CD4-positive, alpha-beta T cell treated with Interleukin-1 beta for 1 hour (primary cell): ENCODE measurements at regions not wholly inside any gene's neighbourhood (a gene's known extent, or its start where the extent isn't known, plus 50 kb on each side); places are given as distances from the start of the nearest gene placed in this dataset.
"Not testable (repeated sequence)": the region's sequence is repeated elsewhere in the genome, so short reads cannot be mapped to it uniquely, and the experiment has no call there.

ENCODE experiments used
- DNase-seq, 2 donors: peaks; one replicate each; pipeline ENCODE4 v3.0.0-alpha.2; 2020 to 2022

DNA sequence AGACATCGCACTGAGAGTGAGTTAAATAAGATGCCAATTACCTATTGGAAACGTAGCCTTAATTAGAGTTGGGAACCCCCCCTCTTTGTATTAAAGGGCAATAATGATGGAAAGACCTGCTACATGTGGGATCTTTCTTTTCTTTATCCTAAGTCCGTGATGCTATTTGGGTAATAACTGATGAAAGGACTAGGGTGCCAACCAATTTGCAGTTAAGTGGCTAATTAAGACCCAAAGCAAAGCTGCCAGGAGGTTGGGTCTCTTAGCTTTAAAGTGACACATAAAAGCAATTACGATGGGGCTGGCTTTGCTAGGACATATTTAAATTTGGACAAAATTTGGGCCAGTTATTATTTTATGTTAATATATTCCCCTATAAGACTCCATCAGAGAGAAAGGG, 728.8 kb downstream of the NR2F1-AS1 start:
- no peak for DNase-seq

DNA sequence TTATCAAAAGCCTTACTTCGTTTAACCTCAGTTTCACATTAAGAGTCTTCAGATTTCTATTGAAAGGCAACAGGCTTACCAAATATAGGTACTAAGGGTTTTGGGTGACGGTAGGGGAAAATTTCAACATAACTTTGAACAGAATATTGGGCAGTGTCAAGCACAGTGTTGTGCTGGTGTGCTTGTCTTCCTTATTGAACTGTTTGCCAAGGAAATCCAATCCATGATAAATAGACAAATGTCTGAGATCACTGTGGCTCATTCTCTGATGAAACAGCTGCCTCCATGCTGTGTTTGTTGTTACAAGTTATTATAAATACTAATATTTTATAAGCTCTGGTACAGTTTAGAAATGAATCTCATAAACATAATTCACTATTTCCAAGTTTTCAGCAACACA, 730.1 kb downstream of the NR2F1-AS1 start:
- DNase-seq, result no peak

DNA sequence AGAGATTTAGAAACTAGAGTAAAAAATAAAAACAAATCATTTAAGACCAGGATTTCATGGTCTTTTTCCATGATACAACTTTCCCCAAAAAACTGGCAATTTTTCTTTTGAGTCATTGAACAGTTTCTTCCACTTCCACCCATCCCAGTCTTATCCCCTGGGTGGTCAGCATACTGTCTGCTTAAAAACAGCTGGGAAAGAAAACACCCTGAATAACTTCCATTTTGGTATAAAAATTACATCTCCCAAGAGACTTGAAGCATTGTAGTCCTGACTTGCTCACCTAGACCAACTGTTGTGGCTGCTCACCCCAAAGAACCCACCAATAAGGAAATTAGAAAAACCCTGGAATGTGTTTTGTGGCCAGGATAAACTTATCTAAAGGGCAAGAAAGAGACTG, 731.3 kb downstream of the NR2F1-AS1 start:
- DNase-seq, result no peak

DNA sequence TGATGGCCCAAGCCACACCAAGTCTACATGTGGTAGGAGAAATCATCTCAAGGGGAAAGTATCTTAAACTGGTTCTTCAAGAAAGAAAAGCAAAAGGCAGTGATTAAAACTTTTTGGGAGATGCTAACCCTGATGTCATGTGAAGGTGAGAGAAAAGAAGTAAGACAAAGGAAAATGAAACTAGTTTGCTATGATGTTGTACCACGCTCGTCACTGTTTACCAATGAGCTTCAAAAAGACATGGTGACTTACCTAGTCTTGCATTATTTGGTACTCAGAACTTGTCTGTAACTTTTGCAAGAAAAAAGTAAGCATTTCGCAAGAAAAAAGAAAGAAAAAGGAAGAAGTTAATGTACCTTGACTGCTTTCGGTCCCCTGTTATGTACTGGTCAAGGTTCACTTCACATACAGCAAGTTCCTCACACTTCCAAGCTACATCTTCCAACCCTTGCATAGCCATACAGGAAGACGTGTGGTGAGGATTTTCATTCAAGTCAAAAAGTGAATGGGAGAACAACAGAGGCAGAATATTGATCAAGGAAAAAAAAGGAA, 739.3 kb downstream of the NR2F1-AS1 start:
- DNase-seq, result no peak

DNA sequence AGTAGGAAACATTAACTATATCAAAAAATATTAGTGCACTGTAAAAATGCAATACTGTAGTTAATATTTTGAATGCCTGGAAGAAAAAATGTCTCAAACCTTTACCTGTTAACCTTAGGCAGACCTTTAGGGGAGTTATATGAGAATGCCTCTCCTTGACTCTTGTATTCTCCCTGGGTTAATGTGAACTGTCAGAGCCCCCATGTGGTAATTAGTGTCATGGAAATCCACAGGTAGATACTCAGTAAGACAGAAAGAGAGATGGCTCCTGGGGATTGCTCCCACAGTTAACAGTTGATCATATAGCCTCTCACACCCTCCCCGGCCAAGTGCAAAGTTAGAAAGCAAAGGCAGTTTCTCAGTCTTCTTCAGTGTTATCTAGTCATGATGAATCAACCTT, 742.8 kb downstream of the NR2F1-AS1 start:
- no peak for DNase-seq

DNA sequence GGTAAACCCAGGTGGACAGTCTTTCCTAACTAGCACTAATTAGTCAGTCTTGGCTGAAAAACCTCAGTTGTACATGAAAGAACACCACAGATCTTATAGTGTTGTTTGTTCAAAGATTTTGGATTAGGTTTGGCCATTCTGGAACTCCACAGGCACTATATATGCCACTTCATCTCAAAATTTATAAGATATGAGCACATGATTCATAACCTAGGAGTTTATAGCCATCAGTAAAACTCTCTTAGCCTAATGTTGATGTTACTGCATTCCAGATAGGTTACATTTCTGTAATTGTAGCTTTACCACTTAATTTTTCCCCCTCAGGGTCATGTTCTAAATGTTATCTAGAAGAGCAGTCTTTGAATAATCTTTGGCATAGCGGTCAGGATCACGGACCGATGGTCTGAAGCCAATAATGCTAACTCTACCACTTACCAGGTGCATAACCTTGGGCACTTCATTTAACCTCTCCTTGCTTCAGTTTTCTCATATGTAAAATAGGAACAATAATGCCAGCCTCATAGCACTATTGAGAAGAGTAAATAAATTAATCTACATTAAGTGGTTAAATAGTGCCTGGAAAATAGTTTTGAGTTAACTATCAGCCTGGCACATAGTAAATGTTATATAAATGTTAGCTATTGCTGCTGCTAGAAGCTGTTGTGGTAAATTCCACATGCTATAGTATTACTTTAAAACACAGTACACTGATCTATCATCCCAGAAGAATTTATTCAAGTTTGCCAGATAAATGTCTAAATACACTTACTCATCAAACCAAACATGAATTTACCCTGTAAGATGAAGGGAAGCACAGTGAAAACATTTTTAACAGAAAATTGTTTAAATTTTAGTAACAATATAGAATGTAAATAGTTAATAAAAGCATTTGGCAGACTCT, 743.9 kb downstream of the NR2F1-AS1 start:
- DNase-seq, result no peak

DNA sequence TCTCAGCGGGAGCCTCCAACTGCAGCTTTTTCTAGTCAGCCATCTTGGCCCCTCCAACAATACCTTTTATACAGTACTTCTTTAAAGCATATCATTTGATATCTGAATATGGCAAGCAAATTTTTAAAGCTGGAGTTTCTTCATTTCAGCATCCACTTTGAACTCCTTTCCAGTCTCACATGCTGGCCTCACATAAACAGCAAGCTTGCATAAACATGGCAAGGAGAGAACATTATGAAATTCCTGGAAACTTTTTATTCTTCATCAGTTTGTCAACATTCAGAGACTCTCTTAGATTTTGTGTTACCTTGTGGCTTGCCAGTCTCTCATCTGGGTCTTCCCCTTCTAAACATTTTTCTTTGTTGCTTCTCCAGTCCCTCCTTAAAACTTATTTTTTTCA, 745.3 kb downstream of the NR2F1-AS1 start:
- no peak for DNase-seq

DNA sequence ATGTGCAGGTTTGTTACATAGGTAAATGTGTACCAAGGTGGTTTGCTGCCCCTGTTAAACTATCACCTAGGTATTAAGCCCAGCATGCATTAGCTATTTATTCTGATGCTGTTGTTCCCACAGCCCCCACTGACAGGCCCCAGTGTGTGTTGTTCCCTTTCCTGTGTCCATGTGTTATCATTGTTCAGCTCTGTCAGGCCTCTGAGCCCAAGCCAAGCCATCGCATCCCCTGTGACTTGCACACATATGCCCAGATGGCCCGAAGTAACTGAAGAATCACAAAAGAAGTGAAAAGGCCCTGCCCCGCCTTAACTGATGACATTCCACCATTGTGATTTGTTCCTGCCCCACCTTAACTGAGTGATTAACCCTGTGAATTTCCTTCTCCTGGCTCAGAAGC, 757.5 kb downstream of the NR2F1-AS1 start:
- DNase-seq, result not testable (repeated sequence)

DNA sequence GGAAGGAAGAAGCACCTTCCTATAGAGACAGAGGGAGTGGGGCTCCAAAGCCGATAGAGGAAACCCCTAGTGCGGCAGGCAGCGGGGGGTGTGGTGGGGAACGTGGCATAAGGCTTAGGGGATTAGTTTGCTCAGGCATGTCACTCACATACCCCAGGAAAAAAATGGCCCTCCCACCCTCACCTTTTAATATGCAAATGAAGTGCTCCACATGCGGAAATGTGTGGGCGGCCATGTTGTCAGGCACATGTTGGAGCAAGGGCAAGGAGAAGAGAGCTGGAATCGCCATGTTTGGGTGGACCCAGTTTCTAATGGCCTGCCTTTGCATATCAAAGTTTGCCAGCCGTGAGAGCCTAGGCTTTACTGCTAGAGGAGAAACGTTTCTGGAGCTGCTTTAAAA, 758.8 kb downstream of the NR2F1-AS1 start:
- DNase-seq, result no peak

DNA sequence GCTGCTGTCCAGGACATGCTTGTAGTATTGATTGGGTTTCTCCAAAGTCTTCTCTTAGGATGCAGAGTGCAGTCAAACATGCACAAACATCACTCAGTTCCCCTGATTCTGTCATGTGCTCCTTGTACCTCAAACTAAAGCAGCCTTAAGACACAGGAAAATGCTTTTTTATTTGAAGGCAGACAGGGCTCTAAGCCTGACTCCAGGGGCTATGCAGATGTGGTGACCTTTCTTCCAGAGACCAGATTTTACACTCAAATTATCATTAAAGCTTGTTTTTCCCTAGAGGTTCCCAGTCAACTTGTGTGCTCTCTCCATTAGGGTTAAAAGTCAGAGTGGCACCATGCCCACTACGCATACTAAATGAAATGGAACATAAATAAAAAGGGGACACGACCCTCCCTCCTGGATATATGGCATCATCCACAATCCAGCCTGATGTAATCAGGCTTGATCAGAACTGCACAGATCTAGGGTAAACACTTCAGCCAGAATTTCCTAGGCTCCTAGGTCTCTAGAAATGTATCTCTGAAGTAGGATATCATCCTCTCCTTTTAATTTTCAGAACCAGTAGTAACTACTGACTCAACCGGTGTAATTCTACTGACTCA, 771.1 kb downstream of the NR2F1-AS1 start:
- no peak for DNase-seq

DNA sequence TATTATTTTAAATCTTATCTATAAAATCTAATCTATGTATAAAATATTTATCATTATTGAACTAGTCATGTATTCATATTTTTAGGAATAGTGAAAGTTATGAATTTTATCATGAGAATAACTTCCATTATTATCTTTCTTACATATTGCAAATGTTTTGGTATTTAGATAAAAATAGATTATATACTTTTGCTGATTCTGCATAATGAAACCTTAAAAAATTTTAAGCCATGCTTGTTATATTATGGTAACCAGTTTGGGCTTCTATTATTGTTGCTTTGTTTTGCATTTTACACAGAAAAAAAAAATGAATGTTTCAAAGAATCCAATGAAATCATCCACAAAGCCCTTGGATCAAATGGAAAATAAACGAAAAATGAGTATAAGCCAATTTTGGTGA, 772.5 kb downstream of the NR2F1-AS1 start:
- no peak for DNase-seq

DNA sequence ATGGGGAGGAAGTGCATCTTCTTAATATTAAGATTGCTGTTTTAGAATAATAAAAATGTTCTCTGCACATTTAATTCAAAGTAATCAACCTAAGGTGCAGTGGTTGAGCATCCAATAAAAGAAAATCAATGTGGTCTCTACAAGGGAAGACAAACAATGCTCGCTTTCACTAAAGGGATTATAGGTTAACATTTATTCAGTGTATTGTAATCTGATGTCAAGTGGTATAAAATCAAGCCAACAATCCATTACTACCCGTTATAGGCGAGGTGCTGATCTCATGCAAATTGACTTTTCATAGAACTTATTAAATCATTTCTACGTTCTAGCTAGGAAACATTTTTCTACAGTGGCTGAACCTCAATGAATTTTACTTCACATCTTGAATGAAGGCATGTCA, 773.9 kb downstream of the NR2F1-AS1 start:
- DNase-seq, result no peak

DNA sequence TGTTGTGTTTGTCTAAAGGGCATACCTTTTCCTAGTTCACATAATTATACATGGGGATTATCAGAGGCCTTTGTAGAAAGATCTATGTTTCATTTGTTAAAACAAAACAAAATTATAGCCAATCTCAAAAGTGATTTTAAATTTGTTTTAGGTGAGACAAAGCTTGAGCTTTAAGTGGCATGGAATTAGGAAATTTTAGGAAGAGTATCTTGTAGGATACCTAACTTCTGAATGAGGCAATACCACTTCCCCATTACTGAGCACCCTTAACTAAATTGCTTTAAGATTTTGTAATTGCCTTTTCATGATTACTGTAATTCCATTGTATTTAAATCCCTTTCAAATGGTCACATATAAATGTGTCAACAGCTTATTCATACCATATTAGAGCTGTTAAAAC, 775.6 kb downstream of the NR2F1-AS1 start:
- no peak for DNase-seq

DNA sequence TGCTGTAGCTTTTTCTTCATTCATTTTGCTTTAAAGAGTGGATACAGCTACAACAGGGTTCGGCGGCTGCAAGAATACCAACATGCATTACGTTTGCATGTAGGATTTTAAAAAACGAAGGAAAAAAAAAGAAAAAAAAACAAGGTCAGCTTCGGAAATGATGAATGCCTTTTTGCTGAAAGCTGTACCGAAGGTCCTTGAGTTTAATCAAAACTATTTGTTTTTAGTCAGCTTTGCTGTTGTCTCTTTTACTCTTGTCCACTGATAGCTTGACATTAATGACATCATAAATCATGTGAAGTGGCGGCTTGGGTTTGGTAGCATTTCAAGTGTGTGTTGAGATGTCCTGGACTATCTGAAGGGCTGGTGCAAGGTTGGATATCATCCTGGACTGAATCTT, 779.1 kb downstream of the NR2F1-AS1 start:
- no peak for DNase-seq

DNA sequence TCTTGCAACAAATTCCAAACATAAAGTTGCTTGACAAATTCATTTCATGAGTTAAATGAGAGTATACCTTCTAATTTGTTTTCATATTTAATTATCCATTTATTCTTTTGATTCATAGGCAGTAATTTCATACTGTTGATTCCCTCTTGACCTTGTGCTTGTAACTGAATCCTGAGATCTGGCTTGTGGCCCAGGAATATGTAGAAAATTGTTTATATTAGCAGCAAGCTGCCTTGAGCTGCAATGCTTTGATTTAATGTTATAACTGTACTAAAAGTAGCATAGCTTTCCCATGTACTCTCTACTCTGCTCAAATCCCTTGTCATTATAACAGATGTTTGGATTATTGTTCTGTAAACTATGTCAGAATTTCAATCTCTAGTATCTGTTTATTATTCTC, 780.7 kb downstream of the NR2F1-AS1 start:
- DNase-seq, result no peak

DNA sequence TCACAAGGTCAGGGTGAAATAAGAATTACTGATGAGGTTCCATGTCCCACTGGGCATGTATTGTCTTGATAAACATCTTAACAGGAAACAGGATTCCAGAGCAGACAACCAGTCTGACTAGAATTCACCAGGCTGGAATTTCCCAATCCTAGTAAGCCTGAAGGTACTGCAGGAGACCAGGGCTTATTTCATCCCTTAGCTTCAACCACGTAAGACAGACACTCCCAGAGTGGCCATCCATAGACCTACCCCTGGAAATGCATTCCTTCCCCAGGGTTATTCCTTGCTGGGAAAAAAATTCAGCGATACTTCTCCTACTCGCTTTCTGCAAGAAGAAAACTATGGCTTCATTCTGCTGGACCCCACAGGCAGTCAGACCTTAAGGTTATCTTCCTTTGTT, 785.4 kb downstream of the NR2F1-AS1 start:
- DNase-seq, result no peak

DNA sequence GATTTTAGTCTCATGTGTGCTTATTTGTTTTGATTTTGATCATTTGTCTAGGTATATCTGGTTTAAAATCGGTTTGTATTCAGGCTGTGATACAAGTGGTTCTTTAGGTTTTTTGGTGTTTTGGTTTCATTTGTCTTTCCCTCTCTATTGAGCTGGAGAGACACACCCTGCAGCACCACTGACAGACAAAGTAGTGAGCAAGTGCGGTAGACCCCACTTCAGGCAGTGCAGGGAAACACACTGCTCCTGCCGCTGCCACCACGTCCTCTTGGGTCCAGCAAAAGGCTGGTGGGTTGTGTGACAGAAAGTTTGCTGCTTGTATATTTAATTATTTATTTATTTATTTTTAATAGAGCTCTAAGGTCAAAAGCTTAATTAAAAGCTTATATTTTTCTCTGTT, 801.0 kb downstream of the NR2F1-AS1 start:
- DNase-seq, result no peak

DNA sequence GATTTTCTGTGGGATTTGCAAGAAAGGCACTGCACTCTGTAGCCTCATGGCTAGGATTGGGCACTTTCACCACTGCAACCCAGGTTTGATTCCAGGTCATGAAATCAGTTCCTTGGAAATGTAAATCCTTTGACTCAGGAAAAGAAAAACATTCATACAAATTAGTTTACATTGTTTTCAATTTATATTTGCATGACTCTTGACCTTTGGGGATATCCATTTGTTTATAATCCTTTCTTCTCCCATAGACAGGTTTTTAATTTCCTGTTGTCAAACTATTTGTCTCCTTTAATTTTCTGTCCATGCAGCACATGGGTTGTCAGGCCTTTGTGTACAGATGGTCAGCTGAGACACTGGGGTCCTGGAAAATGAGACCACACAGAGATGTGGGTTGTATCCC, 801.5 kb downstream of the NR2F1-AS1 start:
- no peak for DNase-seq

DNA sequence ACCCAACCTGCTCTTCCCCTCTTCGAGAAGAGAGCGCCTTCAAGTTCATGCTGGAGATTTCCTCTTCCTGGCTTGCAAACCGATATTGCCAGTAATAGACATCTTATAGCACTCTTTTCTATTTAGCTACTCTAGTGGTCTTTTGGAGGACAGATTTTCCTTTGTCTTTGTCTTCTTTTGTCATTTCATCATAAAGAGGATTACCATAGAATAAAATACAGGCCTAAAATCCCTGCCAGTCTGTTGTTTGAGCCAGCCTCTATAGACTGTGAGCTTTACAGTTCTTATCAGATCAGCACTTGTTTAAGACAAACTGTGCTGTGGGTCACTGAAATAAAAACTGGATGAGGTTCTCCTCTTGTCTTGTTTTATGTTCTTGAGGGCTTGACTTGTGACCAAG, 802.8 kb downstream of the NR2F1-AS1 start:
- no peak for DNase-seq

DNA sequence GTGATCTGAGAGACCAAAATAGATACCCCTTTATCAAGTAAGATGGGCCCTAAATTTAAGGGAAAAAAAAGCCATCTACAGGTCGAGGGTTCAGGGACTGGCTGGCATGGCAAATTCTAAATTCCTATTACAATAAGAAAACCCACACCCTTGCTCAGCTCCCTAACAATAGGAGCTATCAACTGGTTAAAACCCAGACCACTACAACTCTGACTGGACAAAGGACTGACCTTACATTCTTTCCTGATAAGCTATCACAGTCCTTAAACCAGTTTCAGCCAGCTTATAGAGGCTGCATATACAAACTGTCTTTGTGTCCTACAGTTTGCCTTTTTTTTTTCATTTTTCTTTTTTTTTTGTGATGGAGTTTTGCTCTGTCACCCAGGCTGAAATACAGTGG, 803.6 kb downstream of the NR2F1-AS1 start:
- no peak for DNase-seq

DNA sequence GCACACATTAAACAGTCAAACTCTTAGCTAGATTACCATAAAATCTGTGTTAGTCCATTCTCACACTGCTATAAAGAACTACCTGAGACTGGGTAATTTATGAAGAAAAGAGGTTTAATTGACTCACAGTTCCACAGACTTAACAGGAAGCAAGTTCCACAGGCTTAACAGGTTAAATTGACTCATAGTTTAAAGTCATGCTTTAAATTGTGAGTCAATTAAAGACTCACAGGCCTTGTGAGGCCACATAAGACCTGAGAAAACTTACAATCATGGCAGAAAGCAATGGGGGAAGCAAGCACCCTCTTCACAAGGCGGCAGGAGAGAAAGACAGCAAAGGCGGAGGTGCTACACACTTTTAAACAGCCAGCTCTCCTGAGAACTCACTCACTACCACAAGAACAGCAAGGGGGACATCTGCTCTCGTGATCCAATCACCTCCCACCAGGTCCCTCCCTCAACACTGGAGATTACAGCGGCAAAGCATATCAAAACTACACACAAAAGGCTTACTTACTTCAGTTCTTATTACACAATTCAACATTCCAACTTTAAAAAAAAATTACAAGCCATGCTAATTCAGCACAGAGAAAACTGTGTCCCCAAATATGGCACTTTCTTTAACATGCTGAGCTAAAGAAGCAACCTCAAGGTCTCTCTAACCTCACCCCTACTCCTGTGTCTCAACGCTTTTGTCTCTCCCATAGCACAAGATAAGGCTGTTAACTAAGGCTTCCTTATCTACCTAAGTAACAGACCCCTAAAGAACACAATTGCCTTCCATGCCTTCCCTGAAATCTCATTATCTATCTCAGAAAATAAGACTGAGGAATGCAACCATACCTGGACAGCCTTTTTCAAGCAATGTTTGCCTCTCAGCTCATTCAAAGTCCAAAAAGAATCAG, 805.1 kb downstream of the NR2F1-AS1 start:
- no peak for DNase-seq

DNA sequence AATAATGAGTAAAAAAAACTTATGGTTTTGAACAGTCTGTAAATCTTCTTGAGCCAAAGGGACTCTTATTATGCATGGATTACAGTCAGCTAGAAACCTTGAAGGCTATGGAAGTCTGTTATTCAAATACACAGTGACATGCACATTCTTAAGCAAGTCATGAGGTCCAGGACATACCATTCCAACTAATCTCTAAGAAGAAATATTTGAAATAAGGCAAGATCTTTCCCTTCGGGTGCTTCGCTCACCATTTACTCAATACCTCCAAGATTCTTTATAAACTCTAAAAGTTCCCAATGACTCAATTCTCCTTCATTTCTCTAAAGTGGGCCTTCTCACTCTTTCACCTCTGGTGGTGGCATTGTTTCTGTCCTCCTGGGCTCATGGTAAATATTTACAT, 811.0 kb downstream of the NR2F1-AS1 start:
- DNase-seq, result no peak

DNA sequence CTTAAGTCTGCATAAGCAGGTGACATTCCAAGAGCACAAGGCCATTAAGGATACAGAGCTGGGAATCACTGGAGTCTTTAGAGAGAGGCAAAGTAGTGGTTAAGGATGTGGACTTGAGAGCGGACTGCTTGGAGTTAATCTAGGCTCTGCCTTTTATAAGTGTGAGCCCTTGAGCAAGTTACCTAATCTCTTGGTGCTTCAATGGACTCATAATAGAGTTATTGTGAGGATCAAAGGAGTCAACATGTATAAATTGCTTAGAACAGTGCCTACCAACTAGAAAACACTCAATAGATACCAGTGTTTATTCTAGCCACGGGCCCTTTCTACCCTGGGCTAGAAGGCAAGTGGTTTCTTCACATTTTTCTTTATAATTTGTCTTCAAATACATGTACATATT, 819.4 kb downstream of the NR2F1-AS1 start:
- no peak for DNase-seq
